Effector memory CD4-positive, alpha-beta T cell (primary cell): ENCODE measurements at regions not wholly inside any gene's neighbourhood (a gene's known extent, or its start where the extent isn't known, plus 50 kb on each side); places are given as distances from the start of the nearest gene placed in this dataset.
"Not testable (repeated sequence)": the region's sequence is repeated elsewhere in the genome, so short reads cannot be mapped to it uniquely, and the experiment has no call there.

Source experiments
- DNase-seq, 3 donors: peaks; one replicate each; pipeline ENCODE4 v3.0.0-alpha.2; 2020
- H3K27ac ChIP-seq: 2 replicates; pipeline ENCODE4 v1.7.0; 2013; ENCODE audit warnings: mild to moderate bottlenecking, low read length, moderate library complexity; ENCODE audit not compliant: insufficient read depth, poor library complexity, severe bottlenecking
- H3K27me3 ChIP-seq: replicated peaks from 2 replicates; pipeline ENCODE4 v1.7.0; 2013; ENCODE audit warnings: mild to moderate bottlenecking, low read length; ENCODE audit not compliant: insufficient read depth, control insufficient read depth, poor library complexity, severe bottlenecking
- H3K36me3 ChIP-seq: 2 replicates; pipeline ENCODE4 v1.7.0; 2013; ENCODE audit warnings: mild to moderate bottlenecking, low read length, moderate library complexity; ENCODE audit not compliant: control insufficient read depth, insufficient read depth
- H3K4me1 ChIP-seq: 2 replicates; pipeline ENCODE4 v1.7.0; 2013; ENCODE audit warnings: low read length, mild to moderate bottlenecking; ENCODE audit not compliant: control insufficient read depth, insufficient read depth, poor library complexity, severe bottlenecking
- H3K4me3 ChIP-seq: 2 replicates; pipeline ENCODE4 v1.7.0; 2013; ENCODE audit warnings: low read length, low read depth, mild to moderate bottlenecking; ENCODE audit not compliant: insufficient read depth, poor library complexity, severe bottlenecking
- H3K9me3 ChIP-seq: 2 replicates; pipeline ENCODE4 v1.7.0; 2013; ENCODE audit warnings: mild to moderate bottlenecking, low read length, moderate library complexity; ENCODE audit not compliant: control insufficient read depth

GRCh38 chr1:99482750-99483149, 163.2 kb upstream of the PALMD start:
- Histone ChIP-seq H3K4me1 (no peaks in the 10 kb centered on the region), H3K4me3 (no peak overlapping the region), H3K36me3 (no peaks in the 10 kb centered on the region), H3K27me3 (no peaks in the 10 kb centered on the region), H3K27ac (no peak overlapping the region), H3K9me3 (no peaks in the 10 kb centered on the region)
- DNase-seq: no peak

- DNase-seq: no peak
- Histone ChIP-seq H3K36me3 (no peaks in the 10 kb centered on the region), H3K4me1 (no peaks in the 10 kb centered on the region), H3K27ac (no peak overlapping the region), H3K4me3 (no peak overlapping the region), H3K9me3 (no peaks in the 10 kb centered on the region), H3K27me3 (no peaks in the 10 kb centered on the region)
Measured at GRCh38 chr1:99490031-99490430, 155.9 kb upstream of the PALMD start.

- no peaks in the 10 kb centered on the region for H3K27me3 ChIP-seq
- no peak overlapping the region for H3K4me3 ChIP-seq
- no peak for DNase-seq
- H3K36me3 ChIP-seq: no peaks in the 10 kb centered on the region
- H3K4me1 ChIP-seq: no peaks in the 10 kb centered on the region
- H3K9me3 ChIP-seq: no peaks in the 10 kb centered on the region
- H3K27ac ChIP-seq: no peak overlapping the region
Measured at GRCh38 chr1:99496067-99496466, 149.8 kb upstream of the PALMD start.

- no peak for DNase-seq
- Histone ChIP-seq H3K27me3 (no peaks in the 10 kb centered on the region), H3K27ac (no peak overlapping the region), H3K4me1 (no peaks in the 10 kb centered on the region), H3K9me3 (no peaks in the 10 kb centered on the region), H3K4me3 (no peak overlapping the region), H3K36me3 (no peaks in the 10 kb centered on the region)
Measured at GRCh38 chr1:99497690-99498089, 148.2 kb upstream of the PALMD start.

- Histone ChIP-seq H3K36me3 (no peaks in the 10 kb centered on the region), H3K4me3 (no peak overlapping the region), H3K27ac (no peak overlapping the region), H3K4me1 (no peaks in the 10 kb centered on the region), H3K9me3 (no peaks in the 10 kb centered on the region), H3K27me3 (no peaks in the 10 kb centered on the region)
- no peak for DNase-seq
Measured at GRCh38 chr1:99500541-99500940, 145.4 kb upstream of the PALMD start.

- no peaks in the 10 kb centered on the region for H3K36me3 ChIP-seq
- no peak for DNase-seq
- H3K27ac ChIP-seq: no peak overlapping the region
- H3K9me3 ChIP-seq: no peaks in the 10 kb centered on the region
- H3K4me3 ChIP-seq: no peak overlapping the region
- H3K27me3 ChIP-seq: no peaks in the 10 kb centered on the region
- H3K4me1 ChIP-seq: no peaks in the 10 kb centered on the region
Measured at GRCh38 chr1:99501871-99502270, 144.0 kb upstream of the PALMD start.

GRCh38 chr1:99502400-99502799, 143.5 kb upstream of the PALMD start:
- Histone ChIP-seq H3K4me3 (no peak overlapping the region), H3K27ac (no peak overlapping the region)

GRCh38 chr1:99503276-99503747, 142.6 kb upstream of the PALMD start:
- Histone ChIP-seq H3K36me3 (no peaks in the 10 kb centered on the region), H3K9me3 (no peaks in the 10 kb centered on the region), H3K27ac (no peak overlapping the region), H3K4me3 (no peak overlapping the region), H3K4me1 (no peaks in the 10 kb centered on the region), H3K27me3 (no peaks in the 10 kb centered on the region)
- no peak for DNase-seq

More at GRCh38 chr1:99502400-99502799, 143.5 kb upstream of the PALMD start:
- no peak for DNase-seq
- H3K4me1 ChIP-seq: no peaks in the 10 kb centered on the region
- H3K27me3 ChIP-seq: no peaks in the 10 kb centered on the region
- no peaks in the 10 kb centered on the region for H3K9me3 ChIP-seq
- no peaks in the 10 kb centered on the region for H3K36me3 ChIP-seq

- Histone ChIP-seq H3K36me3 (no peaks in the 10 kb centered on the region), H3K4me3 (no peak overlapping the region), H3K27ac (no peak overlapping the region), H3K27me3 (no peaks in the 10 kb centered on the region), H3K9me3 (no peaks in the 10 kb centered on the region), H3K4me1 (no peaks in the 10 kb centered on the region)
- no peak for DNase-seq
Measured at GRCh38 chr1:99504287-99504686, 141.6 kb upstream of the PALMD start.

- H3K27ac ChIP-seq: no peak overlapping the region
- H3K9me3 ChIP-seq: no peaks in the 10 kb centered on the region
- no peaks in the 10 kb centered on the region for H3K36me3 ChIP-seq
- DNase-seq: no peak
- H3K27me3 ChIP-seq: no peaks in the 10 kb centered on the region
- no peak overlapping the region for H3K4me3 ChIP-seq
- H3K4me1 ChIP-seq: no peaks in the 10 kb centered on the region
Measured at GRCh38 chr1:99506631-99507030, 139.3 kb upstream of the PALMD start.

GRCh38 chr1:99507446-99507845, 138.5 kb upstream of the PALMD start:
- not testable (repeated sequence) for H3K9me3 ChIP-seq, H3K36me3 ChIP-seq, H3K27me3 ChIP-seq, H3K27ac ChIP-seq, H3K4me3 ChIP-seq, H3K4me1 ChIP-seq, DNase-seq
